ENCODE measurements at regions not wholly inside any gene's neighbourhood (a gene's known extent, or its start where the extent isn't known, plus 50 kb on each side); places are given as distances from the start of the nearest gene placed in this dataset.

- DNase-seq = no peak
Measured at GRCh38 chr18:41753826-41754225, 201.2 kb upstream of the PIK3C3 start.

GRCh38 chr18:41752826-41753225 lies 202.2 kb upstream of the PIK3C3 start:
- no peak for DNase-seq

- no peak for DNase-seq
Measured at GRCh38 chr18:41751652-41752051, 203.4 kb upstream of the PIK3C3 start.

- no peak for DNase-seq
Measured at GRCh38 chr18:41751161-41751560, 203.9 kb upstream of the PIK3C3 start.

- no peak for DNase-seq
Measured at GRCh38 chr18:41747723-41748242, 207.3 kb upstream of the PIK3C3 start.

GRCh38 chr18:41745166-41746049 lies 209.6 kb upstream of the PIK3C3 start:
- peak; percentile 3 to 60 for DNase-seq

GRCh38 chr18:41744421-41745030 lies 210.5 kb upstream of the PIK3C3 start:
- DNase-seq = no peak

GRCh38 chr18:41737218-41737617 lies 217.8 kb upstream of the PIK3C3 start:
- DNase-seq = no peak

GRCh38 chr18:41734917-41735316 lies 220.1 kb upstream of the PIK3C3 start:
- peak in 1 of 2 experiments; percentile 5 for DNase-seq

- no peak for DNase-seq
Measured at GRCh38 chr18:41732356-41732755, 222.7 kb upstream of the PIK3C3 start.

- DNase-seq = no peak
Measured at GRCh38 chr18:41731884-41732283, 223.2 kb upstream of the PIK3C3 start.

GRCh38 chr18:41724195-41724594 lies 230.8 kb upstream of the PIK3C3 start:
- DNase-seq = no peak

GRCh38 chr18:41721103-41721790 lies 233.8 kb upstream of the PIK3C3 start:
- DNase-seq = no peak

- no peak for DNase-seq
Measured at GRCh38 chr18:41720226-41720625, 234.8 kb upstream of the PIK3C3 start.

- no peak for DNase-seq
Measured at GRCh38 chr18:41719808-41720207, 235.2 kb upstream of the PIK3C3 start.

- peak; percentile 4 to 38 for DNase-seq
Measured at GRCh38 chr18:41714872-41715271, 240.2 kb upstream of the PIK3C3 start.

- no peak for DNase-seq
Measured at GRCh38 chr18:41713969-41714825, 240.8 kb upstream of the PIK3C3 start.

- no peak for DNase-seq
Measured at GRCh38 chr18:41706301-41706700, 248.7 kb upstream of the PIK3C3 start.

GRCh38 chr18:41703744-41704530 lies 251.1 kb upstream of the PIK3C3 start:
- DNase-seq = no peak

- DNase-seq = no peak
Measured at GRCh38 chr18:41700416-41700815, 254.6 kb upstream of the PIK3C3 start.

GRCh38 chr18:41695441-41695840 lies 259.6 kb upstream of the PIK3C3 start:
- no peak for DNase-seq

GRCh38 chr18:41693008-41693407 lies 262.0 kb upstream of the PIK3C3 start:
- no peak for DNase-seq
